Caki2 (cell line): ENCODE measurements at regions not wholly inside any gene's neighbourhood (a gene's known extent, or its start where the extent isn't known, plus 50 kb on each side); places are given as distances from the start of the nearest gene placed in this dataset.

Experiments
- DNase-seq: peaks from one replicate; pipeline ENCODE4 v3.0.0-alpha.2; 2015; ENCODE audit warnings: low read depth
- in situ Hi-C: cut with HindIII; loops from 2 replicates; pipeline ENCODE4 v1.10.0; 2016; ENCODE audit warnings: low sequenced_read_pairs, low pct_unique_long_range_greater_than_20kb, mixed read lengths

DNA sequence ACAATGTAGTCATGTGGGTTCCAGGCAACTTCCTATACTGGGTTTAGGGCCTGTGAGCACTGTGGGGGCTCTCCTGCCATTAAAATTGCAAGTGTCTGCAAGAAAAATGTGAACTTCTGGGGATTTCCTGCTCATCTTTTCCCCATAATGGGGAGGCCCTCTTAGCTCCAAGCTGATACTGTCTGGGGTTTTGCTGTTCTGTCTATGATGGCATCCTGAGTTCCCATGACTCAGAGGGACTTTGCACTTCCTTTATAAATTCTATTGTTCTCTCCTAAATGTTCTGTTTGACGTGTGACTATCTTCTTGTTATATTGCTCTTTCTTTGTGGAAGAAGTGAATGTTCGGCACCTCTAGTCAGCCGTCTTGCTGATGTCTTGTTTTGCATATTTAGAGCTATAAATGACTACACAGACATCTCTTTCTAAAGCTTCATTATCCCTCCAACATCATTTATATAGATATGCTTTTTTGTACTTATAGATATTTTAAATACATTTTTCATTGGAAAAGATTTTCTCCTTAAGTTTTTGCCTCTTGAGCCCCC lies 465.8 kb downstream of the NAF1 start:
- in situ Hi-C loops, result no loop called here
- no peak for DNase-seq

DNA sequence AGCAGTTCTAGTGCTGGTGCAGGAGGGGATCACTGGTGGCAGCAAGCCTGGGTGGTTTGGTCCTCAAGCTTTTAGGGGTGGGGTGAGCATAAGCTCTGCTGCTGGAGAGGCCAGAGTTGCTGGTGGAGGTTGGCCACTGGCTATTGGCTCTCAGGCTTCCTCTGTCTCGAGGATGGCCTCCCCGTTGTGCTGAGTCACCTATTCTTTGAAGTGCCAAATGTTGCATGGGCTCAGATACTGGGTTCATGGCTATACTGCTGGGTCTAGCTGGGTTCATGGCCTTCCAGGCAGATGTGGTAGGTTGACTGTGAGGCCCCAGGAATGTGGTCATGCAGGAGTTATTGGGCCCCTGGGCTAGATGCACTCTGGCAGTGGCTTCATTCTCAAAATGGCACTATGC lies 466.3 kb downstream of the NAF1 start:
- DNase-seq, result no peak
- in situ Hi-C loops, result no loop called here

DNA sequence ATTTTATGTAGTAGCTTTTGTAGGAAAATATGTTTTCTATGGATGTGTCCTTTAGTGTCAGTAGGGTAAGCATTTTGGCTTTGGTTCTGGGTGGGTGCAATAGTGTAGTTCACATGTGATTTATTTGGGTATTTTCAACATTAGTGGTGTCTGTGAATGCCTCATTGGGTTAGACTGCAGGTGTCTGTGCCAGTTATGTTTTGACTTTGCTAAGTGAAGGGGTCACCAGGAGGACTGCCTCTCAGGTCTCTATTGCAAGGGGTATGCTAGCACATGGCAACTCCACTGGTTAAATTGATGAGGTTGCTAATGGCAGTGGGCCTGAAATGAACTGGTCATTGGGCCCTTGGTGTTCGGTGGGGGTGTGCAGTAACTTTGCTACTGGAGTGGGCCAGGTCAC lies 467.1 kb downstream of the NAF1 start:
- in situ Hi-C loops, result no loop called here
- DNase-seq, result no peak

DNA sequence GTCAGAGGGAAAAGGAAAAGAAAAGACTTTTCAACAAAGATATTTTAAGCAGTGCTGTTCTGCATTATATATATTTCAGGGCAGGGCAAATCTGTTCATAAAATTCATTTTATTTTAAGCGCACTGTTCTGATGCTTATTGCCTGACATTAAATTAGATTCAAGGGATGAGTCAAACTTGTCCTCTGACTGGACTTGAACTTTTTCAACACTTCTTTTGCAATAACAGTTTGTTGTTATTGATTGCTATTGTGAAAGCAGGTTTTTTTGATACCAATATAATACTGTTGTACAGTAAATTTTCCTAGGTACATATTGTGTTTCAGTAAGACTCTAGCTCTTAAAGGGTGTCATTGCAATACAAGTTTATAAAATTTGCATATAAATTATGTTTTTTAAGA lies 481.3 kb downstream of the NAF1 start:
- in situ Hi-C loops, result no loop called here
- DNase-seq, result no peak

DNA sequence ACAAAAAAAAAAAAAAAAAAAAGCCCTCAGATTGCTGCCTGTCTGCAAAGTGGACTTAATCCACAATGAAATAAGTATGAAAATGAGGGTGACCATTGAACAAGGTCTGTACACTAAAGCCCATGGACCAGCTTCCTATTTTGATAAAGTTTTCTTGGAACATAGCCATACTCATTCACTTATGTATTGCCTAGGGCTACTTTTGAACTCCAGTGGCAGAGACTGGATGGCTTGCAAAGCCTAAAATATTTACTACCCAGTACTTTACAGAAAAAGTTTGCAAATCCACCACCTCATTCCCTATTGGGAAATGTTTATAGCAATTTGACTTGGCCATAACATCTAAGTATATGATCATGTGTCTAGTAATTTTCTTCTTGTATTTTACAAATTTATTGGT lies 481.7 kb downstream of the NAF1 start:
- in situ Hi-C loops, result no loop called here
- DNase-seq, result peak; percentile 41

DNA sequence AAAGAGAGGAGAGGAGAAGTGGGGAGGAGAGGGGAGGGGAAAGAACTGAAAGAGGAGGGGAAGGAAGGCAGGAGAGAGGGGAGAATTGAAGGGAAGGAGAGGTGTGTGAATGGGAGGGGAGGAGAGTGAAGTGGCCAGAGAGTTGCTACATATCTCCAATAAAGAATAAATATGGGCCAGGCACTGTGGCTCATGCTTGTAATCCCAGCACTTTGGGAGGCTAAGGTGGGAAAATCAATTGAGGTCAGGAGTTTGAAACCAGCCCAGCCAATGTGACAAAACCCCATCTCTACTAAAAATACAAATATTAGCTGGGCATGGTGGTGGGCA lies 482.4 kb downstream of the NAF1 start:
- in situ Hi-C loops, result no loop called here
- DNase-seq, result no peak

DNA sequence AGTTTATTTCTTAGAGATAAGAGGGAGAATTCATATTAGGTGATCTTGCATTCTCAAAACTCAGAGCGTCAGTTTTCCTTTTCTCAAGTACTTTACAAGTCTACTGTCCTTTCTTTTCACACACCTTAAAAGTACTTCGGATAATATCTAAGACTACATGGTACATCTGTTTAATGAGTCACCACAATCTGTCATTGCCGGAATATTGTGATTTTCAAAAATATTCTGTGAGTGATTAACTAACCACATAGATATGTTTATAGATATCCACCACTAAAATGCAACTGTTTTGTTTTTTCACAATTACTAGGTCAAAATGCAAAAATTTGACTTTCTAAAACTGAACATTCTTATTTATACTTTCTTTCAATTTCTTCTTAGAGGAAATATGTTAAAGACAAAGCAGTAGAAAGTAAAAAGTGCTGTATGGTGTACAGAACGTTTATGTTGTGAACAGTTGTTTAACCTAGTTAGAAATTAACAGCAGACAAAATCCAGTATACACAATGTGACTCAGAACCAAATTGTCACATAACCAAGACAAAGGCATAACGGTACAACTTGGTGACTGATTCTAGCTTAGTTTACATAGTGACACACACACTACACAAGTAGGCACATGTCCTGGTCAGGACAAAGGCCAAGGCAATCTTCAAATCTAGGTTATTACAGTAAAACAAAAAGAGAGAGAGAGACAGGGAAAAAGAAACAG lies 482.9 kb downstream of the NAF1 start:
- peak; percentile 97 for DNase-seq
- in situ Hi-C loops, result no loop called here

DNA sequence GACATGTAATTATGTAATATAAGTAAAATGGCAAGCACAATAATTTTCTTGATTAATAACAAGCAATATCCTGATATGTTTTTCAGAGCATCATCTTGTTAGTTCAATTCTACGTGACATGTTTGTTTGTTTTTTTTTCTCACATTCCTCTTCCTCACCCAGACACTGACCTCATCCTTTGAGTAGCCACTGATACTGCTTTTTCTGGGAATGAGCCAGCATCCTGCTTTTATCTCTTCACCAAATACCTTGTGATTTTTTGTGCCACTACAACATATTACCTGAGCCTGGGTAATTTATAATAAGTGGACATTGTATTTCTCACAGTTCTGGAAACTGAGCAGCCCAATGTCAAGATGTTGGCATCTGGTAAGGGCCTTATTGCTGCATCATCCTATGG lies 484.0 kb downstream of the NAF1 start:
- in situ Hi-C loops, result no loop called here
- DNase-seq, result peak; percentile 86

DNA sequence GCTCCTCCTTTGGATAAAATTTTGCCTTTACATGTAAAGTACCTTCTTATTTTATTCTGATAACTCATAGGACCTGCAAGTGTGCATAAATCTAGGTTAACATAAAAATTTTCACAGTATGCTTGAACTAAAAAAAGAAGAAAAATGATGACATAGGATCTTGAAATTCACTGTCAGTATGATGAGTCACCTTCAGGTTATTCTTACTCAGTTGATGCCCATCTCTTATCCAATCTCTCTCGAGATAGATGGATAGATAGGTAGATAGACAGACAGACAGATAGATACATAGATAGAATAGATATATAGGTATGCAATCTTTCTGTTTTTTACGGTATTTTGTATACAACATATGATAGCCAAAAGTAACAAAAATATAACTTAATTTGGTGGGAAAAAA lies 485.5 kb downstream of the NAF1 start:
- in situ Hi-C loops, result no loop called here
- no peak for DNase-seq

DNA sequence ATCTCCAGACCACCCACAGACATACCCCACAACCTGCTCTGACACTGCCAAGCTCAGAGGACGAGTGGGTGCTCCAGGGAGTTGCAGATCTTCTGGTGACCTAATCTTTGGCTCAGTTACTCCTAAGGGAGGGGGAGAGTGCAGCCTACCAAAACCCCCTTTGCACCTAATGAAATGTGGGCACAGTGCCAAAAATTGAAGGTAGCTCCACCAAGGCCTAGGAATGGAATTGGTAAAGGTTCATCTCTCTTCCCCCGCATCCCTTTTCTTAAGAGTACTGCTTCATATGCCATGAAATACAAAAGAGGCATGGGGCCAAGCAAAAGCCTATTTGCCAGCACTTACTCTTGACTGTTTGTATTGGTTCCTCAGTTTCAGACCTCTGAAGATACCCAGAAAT lies 491.0 kb downstream of the NAF1 start:
- DNase-seq, result no peak
- in situ Hi-C loops, result no loop called here

DNA sequence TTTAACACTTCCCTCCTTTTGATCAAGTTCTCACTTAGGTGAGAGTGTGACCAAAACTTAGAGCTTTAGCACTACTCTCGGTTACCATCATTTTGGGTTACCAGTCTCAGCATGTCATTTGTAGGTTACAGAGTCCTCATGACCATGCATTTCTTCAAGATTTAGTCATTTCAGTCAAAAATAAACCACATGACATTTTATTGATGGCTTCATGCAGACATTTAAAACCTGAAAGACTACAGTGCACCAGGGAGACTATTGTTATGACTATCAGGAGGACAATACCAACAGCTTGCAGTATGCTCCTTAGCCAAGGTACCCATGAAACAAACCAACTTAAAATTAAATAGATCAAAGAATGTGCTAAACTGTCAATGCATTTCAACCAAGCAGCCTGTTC lies 498.1 kb upstream of the FSTL5 start:
- in situ Hi-C loops, result no loop called here
- DNase-seq, result no peak

DNA sequence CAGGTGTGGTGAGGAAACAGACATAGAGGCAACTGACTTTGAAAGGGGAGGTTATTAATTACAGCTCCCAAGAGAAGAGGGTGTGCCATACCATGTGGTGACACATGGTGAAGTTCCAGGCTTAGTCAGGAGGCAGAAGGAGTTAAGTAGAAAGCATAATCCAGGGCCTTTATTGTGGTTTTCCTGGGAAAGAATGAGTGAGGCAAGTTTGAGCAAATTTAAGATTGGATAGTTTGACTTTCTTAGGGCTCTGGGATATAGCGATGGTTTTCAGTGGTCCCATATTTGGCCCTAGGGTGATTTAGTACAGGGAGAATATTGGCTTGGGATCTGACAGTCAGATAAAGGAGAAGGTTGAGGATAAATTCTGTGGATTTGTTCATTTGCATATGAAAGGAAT lies 495.9 kb upstream of the FSTL5 start:
- in situ Hi-C loops, result no loop called here
- no peak for DNase-seq

DNA sequence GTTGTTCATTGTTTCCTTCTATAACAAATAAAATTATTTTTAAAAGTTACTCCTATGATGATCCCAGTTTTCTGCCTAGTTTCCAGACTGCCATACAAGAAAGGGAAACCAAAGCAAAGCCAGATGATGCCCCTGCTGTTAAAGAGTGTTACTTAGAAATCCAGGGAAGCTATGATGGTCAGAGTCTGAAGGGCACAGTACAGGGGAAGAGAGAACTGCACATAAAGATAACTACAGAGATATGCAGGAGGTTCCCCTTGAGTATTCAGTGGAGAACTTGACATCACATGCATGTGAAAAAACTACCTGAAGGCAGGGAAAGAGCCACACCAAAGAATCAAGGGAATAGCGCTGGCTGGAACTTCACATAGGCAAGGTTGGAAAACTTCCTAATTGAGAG lies 494.2 kb upstream of the FSTL5 start:
- DNase-seq, result no peak
- in situ Hi-C loops, result no loop called here

DNA sequence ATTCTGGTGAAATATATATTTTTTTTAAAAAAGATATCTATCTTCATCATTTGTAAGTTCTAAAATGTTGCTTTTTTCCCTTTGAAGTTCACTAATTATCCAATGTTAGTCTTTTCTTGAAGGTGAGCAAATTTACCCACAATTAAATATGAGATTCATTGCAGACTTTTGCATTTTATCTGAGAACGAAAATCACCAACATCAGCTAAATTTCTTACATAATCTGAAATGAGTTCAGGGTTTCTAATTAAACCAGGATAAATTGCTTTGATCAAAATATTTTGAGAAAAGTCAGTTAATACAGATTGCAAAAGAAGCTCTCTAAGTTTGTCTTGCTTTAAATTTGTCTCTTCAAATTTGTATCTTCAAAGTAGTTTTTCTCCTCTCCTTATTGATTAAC lies 486.4 kb upstream of the FSTL5 start:
- in situ Hi-C loops, result no loop called here
- no peak for DNase-seq

DNA sequence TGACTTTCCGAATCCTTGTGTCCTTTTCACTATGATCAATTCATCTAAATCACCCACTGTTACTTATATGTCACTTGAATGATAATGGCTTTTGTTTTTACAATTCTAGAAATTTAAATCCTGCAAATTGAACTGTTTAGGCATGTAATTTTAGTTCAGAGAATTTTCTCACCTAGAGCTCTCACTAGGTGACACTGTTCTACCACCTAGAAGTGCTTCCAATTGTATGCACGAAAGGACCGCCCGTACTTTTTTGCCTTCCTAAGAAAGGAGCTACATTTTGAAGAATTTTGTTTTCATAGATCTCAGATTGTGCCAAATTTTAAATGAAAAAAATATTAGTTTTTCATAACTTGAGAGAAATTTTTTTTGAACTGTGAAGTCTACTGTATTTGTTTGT lies 481.6 kb upstream of the FSTL5 start:
- in situ Hi-C loops, result no loop called here
- DNase-seq, result peak; percentile 49

DNA sequence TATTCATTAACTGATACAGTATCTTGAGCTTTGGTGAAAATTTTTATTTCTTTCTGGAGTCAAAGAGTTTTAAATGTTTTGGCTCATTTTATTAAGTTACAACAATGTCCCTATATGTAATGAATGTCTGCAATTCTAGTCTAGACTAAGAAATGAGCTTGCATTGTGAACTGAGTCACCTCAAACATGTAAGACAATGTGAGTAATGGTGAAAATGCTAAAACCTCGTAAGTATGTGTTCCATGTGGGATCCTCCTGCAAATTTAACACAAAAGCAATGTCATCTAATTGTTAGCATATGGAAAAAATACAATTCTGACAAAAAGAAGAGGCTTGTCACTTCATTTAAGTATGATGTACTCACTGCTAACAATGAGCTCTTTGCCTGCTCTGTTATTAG lies 480.5 kb upstream of the FSTL5 start:
- DNase-seq, result no peak
- in situ Hi-C loops, result no loop called here

DNA sequence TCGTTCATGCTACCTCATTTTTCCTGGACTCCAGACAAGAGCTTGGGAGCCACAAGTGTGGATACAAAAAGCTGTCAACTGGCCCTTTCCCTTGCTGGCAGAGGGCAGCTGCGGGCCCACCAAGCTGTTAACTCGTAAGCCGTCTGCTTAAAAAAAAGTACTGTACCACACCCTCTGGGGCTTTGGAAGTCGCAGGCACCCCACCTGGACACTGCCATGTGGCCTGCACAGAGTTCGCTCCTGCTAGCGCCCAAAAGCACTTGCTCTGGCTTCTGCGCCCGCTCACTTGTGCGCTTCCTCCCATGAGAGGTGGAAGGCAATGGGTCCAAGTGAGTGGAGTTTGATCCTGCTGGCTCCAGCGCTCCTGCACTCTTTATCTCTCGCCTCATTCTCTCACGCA lies 476.4 kb upstream of the FSTL5 start:
- DNase-seq, result no peak
- in situ Hi-C loops, result no loop called here

DNA sequence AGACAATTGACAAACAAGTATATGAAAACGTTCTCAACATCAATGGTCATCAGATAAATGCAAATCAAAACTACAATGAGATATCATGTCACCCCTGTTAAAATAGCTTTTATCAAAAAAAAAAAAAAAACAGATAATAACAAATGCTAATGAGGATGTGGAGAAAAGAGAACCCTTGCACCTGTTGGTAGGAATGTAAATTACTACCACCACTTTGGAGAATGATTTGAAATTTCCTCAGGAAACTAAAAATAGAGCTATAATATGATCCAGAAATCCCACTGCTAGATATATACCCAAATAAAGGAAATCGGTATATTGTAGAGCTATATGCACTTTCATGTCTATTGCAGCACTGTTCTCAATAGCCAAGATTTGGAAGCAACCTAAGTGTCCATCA lies 470.6 kb upstream of the FSTL5 start:
- in situ Hi-C loops, result no loop called here

DNA sequence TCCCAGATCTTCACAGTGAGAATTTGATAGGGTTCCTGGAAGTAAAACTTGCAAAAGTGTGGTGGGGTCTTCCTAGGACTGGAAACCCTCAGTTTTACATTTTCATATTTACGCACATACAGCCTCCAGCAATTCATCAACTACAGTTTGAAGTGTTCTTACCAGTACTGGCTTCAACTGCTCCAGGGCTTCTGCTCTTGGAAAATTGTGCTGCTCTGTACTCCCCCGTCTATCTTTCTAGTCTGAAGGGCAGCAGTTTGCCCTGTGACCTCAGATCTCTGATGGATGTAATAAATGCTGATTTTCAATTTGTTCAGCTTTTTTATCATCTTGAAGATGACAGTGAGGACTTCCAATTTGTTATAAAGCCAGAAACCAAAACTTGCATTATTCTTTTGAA lies 458.9 kb upstream of the FSTL5 start:
- in situ Hi-C loops, result no loop called here
- DNase-seq, result no peak

More for the DNA sequence above, 470.6 kb upstream of the FSTL5 start:
- DNase-seq, result no peak

DNA sequence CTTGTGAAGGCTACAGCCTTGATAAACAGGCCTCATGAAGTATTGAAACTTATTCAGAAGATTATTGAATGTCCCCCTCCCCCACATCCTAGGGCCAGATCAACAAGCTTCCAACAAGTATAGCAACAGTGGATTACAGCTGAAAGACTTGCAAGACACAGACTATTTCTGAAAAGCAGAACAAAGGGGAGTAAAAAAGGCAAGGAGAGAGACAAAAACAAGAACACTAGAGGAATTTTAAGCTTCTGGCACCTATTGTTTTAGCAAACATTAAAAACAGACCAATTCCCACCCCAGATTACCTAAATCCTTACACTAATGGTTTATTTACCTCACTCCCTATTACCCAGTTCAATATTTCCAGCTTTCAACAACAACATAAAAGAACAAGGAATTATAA lies 446.3 kb upstream of the FSTL5 start:
- no peak for DNase-seq
- in situ Hi-C loops, result no loop called here

DNA sequence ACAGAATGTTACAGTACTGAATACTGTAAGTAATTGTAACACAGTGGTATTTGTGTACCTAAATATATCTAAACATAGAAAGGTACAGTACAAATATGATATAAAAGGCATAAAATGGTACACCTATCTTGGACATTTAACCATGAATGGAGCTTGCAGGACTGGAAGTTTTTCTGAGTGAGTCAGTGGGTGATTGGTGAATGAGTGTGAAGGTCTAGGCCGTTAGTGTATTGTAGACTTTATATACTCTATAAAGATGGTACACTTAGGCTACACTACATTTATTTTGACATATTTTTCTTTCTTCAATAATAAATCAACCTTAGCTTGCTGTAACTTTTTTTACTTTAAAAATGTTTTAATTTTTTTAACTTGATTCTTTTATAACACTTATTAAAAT lies 422.5 kb upstream of the FSTL5 start:
- DNase-seq, result no peak
- in situ Hi-C loops, result no loop called here
